NCI-H69 (cell line): ENCODE measurements at regions not wholly inside any gene's neighbourhood (a gene's known extent, or its start where the extent isn't known, plus 50 kb on each side); places are given as distances from the start of the nearest gene placed in this dataset.
A peak's percentile ranks its signal among the peaks of the same experiment; 100 is the strongest.
"Not testable (repeated sequence)": the region's sequence is repeated elsewhere in the genome, so short reads cannot be mapped to it uniquely, and the experiment has no call there.

Experiments used
- DNase-seq: peaks from one replicate; lab custom pipeline; 2025; lab: John Stamatoyannopoulos, UW

GRCh38 chr18:8991155-8991554 lies 111.3 kb upstream of the NDUFV2 start:
- DNase-seq: no peak

GRCh38 chr18:8992500-8992899 lies 110.0 kb upstream of the NDUFV2 start:
- DNase-seq: not testable (repeated sequence)

- DNase-seq: no peak
Measured at GRCh38 chr18:8994603-8995002, 107.9 kb upstream of the NDUFV2 start.

- DNase-seq: no peak
Measured at GRCh38 chr18:8995096-8995495, 107.4 kb upstream of the NDUFV2 start.

- no peak for DNase-seq
Measured at GRCh38 chr18:8996771-8997432, 105.6 kb upstream of the NDUFV2 start.

- no peak for DNase-seq
Measured at GRCh38 chr18:8997634-8998033, 104.9 kb upstream of the NDUFV2 start.

- peak; percentile 52 for DNase-seq
Measured at GRCh38 chr18:8998481-8999217, 103.8 kb upstream of the NDUFV2 start.

GRCh38 chr18:8999872-9000271 lies 102.6 kb upstream of the NDUFV2 start:
- peak; percentile 22 for DNase-seq

- no peak for DNase-seq
Measured at GRCh38 chr18:9000733-9001132, 101.8 kb upstream of the NDUFV2 start.

GRCh38 chr18:9001209-9001608 lies 101.3 kb upstream of the NDUFV2 start:
- DNase-seq: no peak

- no peak for DNase-seq
Measured at GRCh38 chr18:9003406-9004100, 98.9 kb upstream of the NDUFV2 start.

- not testable (repeated sequence) for DNase-seq
Measured at GRCh38 chr18:9004308-9004707, 98.2 kb upstream of the NDUFV2 start.

- DNase-seq: not testable (repeated sequence)
Measured at GRCh38 chr18:9007700-9008099, 94.8 kb upstream of the NDUFV2 start.

- DNase-seq: no peak
Measured at GRCh38 chr18:9008200-9008708, 94.2 kb upstream of the NDUFV2 start.

- DNase-seq: no peak
Measured at GRCh38 chr18:9008709-9009635, 93.5 kb upstream of the NDUFV2 start.

- DNase-seq: no peak
Measured at GRCh38 chr18:9009703-9010488, 92.6 kb upstream of the NDUFV2 start.

GRCh38 chr18:9011431-9011830 lies 91.1 kb upstream of the NDUFV2 start:
- no peak for DNase-seq

GRCh38 chr18:9013926-9014373 lies 88.5 kb upstream of the NDUFV2 start:
- no peak for DNase-seq

- DNase-seq: no peak
Measured at GRCh38 chr18:9015689-9016088, 86.8 kb upstream of the NDUFV2 start.

GRCh38 chr18:9016633-9017166 lies 85.8 kb upstream of the NDUFV2 start:
- no peak for DNase-seq
